Osteocyte (in vitro differentiated cells): ENCODE measurements at regions not wholly inside any gene's neighbourhood (a gene's known extent, or its start where the extent isn't known, plus 50 kb on each side); places are given as distances from the start of the nearest gene placed in this dataset.

ENCODE experiments used
- DNase-seq: peaks from one replicate; pipeline ENCODE4 v3.0.0; 2021; ENCODE audit warnings: mixed read lengths; ENCODE audit not compliant: unreplicated experiment; ENCODE audit errors: extremely low spot score
- H3K27ac Mint-ChIP-seq: one replicate; pipeline ENCODE4 v1.8.0; 2021; ENCODE audit warnings: mild to moderate bottlenecking, mixed read lengths; ENCODE audit not compliant: unreplicated experiment
- H3K27me3 Mint-ChIP-seq: one replicate; pipeline ENCODE4 v1.8.0; 2021; ENCODE audit warnings: mixed read lengths; ENCODE audit not compliant: unreplicated experiment
- H3K36me3 Mint-ChIP-seq: one replicate; pipeline ENCODE4 v1.8.0; 2021; ENCODE audit warnings: mixed read lengths; ENCODE audit not compliant: unreplicated experiment
- H3K4me1 Mint-ChIP-seq: one replicate; pipeline ENCODE4 v1.8.0; 2021; ENCODE audit warnings: mixed read lengths; ENCODE audit not compliant: unreplicated experiment
- H3K4me3 Mint-ChIP-seq: one replicate; pipeline ENCODE4 v1.8.0; 2021; ENCODE audit warnings: mild to moderate bottlenecking, moderate library complexity, mixed read lengths; ENCODE audit not compliant: unreplicated experiment
- H3K9me3 Mint-ChIP-seq: one replicate; pipeline ENCODE4 v1.8.0; 2021; ENCODE audit warnings: mixed read lengths; ENCODE audit not compliant: unreplicated experiment
- TF ChIP-seq, protein P1 (sequence below): fragments of 200-600 bp; sonication (generic); IDR thresholded peaks from 2 replicates; pipeline ENCODE4 v1.5.0; 2021; ENCODE audit warnings: antibody characterized with exemption, mild to moderate bottlenecking, moderate library complexity

DNA sequence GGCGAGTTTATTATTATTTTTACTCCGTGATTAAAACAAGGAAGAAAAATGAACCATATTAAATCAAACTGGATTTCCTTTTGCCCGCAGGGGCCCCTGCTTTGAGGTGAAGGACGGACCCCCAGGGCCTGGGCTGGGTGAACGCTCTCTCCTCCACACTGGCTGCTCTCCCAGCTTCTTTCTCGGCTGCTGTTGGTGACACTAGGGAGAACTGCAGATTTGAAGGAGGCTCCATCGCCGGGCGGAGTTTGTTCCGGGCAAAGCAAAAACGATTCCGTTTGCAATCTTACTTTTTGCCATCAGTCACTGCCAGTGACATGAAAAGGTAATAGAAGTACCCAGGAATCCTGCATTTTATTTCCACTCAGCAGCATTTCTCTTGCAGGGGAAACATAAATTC, 221.6 kb upstream of the SDK2 start:
- Mint-ChIP-seq H3K9me3 (no peaks in the 10 kb centered on the region), H3K27me3 (no peaks in the 10 kb centered on the region), H3K27ac (no peak overlapping the region), H3K36me3 (no peaks in the 10 kb centered on the region), H3K4me1 (no peaks in the 10 kb centered on the region), H3K4me3 (no peak overlapping the region)
- no peak for DNase-seq
- TF ChIP-seq, protein P1, sequence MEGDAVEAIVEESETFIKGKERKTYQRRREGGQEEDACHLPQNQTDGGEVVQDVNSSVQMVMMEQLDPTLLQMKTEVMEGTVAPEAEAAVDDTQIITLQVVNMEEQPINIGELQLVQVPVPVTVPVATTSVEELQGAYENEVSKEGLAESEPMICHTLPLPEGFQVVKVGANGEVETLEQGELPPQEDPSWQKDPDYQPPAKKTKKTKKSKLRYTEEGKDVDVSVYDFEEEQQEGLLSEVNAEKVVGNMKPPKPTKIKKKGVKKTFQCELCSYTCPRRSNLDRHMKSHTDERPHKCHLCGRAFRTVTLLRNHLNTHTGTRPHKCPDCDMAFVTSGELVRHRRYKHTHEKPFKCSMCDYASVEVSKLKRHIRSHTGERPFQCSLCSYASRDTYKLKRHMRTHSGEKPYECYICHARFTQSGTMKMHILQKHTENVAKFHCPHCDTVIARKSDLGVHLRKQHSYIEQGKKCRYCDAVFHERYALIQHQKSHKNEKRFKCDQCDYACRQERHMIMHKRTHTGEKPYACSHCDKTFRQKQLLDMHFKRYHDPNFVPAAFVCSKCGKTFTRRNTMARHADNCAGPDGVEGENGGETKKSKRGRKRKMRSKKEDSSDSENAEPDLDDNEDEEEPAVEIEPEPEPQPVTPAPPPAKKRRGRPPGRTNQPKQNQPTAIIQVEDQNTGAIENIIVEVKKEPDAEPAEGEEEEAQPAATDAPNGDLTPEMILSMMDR, result no peak

DNA sequence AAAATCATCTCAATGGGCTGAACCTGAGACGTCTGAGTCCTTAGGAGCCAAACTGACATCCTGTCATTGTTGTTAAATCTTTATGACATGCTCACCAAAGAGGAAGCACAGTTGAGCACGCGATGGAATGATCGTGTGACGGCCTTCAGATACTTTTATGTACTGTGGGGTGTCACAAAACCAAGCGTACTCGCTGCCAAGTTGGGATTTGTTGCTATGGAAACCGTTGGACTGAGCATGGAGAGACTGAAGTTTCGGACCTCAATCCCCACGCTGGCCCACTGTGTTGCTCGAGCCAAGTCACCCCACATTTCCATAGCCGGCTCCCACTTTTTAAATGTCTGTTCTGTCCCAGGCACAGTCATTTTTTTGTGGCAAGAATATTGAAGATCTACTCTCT, 222.8 kb upstream of the SDK2 start:
- Mint-ChIP-seq H3K36me3 (no peaks in the 10 kb centered on the region), H3K4me1 (no peaks in the 10 kb centered on the region), H3K4me3 (no peak overlapping the region), H3K9me3 (no peaks in the 10 kb centered on the region), H3K27ac (no peak overlapping the region), H3K27me3 (no peaks in the 10 kb centered on the region)
- TF ChIP-seq, protein P1, result no peak
- no peak for DNase-seq

DNA sequence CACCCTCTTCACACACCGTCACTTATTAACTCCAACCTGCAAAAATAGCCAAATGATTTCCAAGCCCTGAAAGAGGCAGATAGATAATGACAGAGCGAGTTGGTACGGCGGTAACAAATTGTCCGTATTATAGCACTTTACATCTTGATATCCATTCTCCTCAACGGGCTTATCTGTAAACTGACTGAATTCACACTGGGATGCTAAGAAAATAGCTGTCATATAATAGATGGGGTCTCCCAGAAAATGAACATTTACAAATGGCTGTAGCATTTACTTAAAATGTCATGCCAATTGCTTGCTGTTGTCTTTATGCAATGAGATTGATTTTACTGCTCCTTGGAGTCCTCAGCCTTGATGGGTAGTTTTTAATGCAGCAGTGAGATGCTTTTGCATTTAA, 225.8 kb upstream of the SDK2 start:
- no peaks in the 10 kb centered on the region for H3K4me1 Mint-ChIP-seq
- DNase-seq, result no peak

DNA sequence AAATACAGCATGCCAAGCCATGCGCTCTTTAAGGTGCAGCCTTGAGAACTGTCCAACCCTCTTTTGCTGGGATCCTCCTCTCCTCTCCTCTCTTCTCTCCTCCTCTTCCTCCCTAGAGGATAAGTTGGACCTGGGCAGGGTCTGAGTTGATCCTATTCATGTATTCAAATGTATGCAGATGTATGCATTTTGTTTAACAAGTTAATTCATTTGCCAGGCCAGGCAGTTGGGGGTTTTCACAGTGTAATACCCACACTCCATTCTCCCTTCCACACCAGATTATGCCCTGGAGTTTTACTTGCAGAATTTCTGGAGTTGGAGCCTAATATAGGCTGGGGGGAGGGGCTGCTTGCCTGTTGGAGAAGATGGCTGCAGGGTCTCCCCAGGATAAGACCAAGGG, 226.2 kb upstream of the SDK2 start:
- Mint-ChIP-seq H3K4me1 (no peaks in the 10 kb centered on the region), H3K9me3 (no peaks in the 10 kb centered on the region), H3K4me3 (no peak overlapping the region), H3K36me3 (no peaks in the 10 kb centered on the region), H3K27ac (no peak overlapping the region), H3K27me3 (no peaks in the 10 kb centered on the region)
- TF ChIP-seq, protein P1, result no peak
- DNase-seq, result no peak

More for the DNA sequence above, 225.8 kb upstream of the SDK2 start:
- no peak overlapping the region for H3K4me3 Mint-ChIP-seq
- H3K27me3 Mint-ChIP-seq, result no peaks in the 10 kb centered on the region
- TF ChIP-seq, protein P1, result no peak
- no peaks in the 10 kb centered on the region for H3K9me3 Mint-ChIP-seq
- no peak overlapping the region for H3K27ac Mint-ChIP-seq
- H3K36me3 Mint-ChIP-seq, result no peaks in the 10 kb centered on the region

DNA sequence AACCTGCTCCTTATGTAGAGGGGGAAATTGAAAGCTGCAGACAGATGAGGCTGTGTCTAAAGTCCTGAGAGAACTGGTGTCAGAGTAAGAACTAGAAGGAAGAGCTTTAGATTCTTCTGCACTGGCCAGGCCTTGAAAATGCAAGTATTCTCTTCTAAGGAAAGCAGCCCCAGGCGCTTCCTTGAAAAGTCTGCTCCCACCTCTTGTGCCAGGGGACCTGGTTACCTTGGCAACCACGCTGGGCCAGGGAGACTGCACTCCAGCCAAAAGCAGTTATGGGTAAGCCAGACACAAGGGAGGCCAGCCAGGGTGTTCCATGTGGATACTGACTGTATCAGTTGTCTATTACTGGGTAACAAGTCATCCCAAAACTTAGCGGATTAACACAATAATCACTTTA, 228.6 kb upstream of the SDK2 start:
- DNase-seq, result no peak
- H3K36me3 Mint-ChIP-seq, result no peaks in the 10 kb centered on the region
- no peaks in the 10 kb centered on the region for H3K27me3 Mint-ChIP-seq
- H3K27ac Mint-ChIP-seq, result no peak overlapping the region
- TF ChIP-seq, protein P1, result no peak
- H3K9me3 Mint-ChIP-seq, result no peaks in the 10 kb centered on the region
- H3K4me1 Mint-ChIP-seq, result no peaks in the 10 kb centered on the region
- H3K4me3 Mint-ChIP-seq, result no peak overlapping the region
